ENCODE measurements at regions not wholly inside any gene's neighbourhood (a gene's known extent, or its start where the extent isn't known, plus 50 kb on each side); places are given as distances from the start of the nearest gene placed in this dataset.

GRCh38 chr13:111064661-111065060 is 50.4 kb upstream of the ARHGEF7 start:
- Histone ChIP-seq H3K4me3 (ENCODE audit: low read depth, low read length) (no peak overlapping the region), H3K36me3 (ENCODE audit: control insufficient read depth, insufficient read depth, low read length) (no peaks in the 10 kb centered on the region), H3K27me3 (ENCODE audit: control insufficient read depth, insufficient read depth, low read length) (peaks cover 2% of the 10 kb centered on the region)
- no peak for TF ChIP-seq CTCF (IDR thresholded peaks at IDR 0.05; ENCODE audit: insufficient read depth, low read length, severe bottlenecking)
- FAIRE-seq (no peak), DNase-seq (ENCODE audit: low read depth) (no peak)

- TF ChIP-seq CTCF (IDR thresholded peaks at IDR 0.05; ENCODE audit: insufficient read depth, low read length, severe bottlenecking): no peak
- no peaks in the 10 kb centered on the region for H3K36me3 ChIP-seq (ENCODE audit: control insufficient read depth, insufficient read depth, low read length)
- DNase-seq (ENCODE audit: low read depth) (no peak), FAIRE-seq (no peak)
- peaks cover 2% of the 10 kb centered on the region for H3K27me3 ChIP-seq (ENCODE audit: control insufficient read depth, insufficient read depth, low read length)
- no peak overlapping the region for H3K4me3 ChIP-seq (ENCODE audit: low read depth, low read length)
Measured at GRCh38 chr13:111062966-111063365, 52.1 kb upstream of the ARHGEF7 start.

- FAIRE-seq: no peak
- no peak for DNase-seq (ENCODE audit: low read depth)
- TF ChIP-seq CTCF (IDR thresholded peaks at IDR 0.05; ENCODE audit: insufficient read depth, low read length, severe bottlenecking): no peak
- peaks cover 2% of the 10 kb centered on the region for H3K27me3 ChIP-seq (ENCODE audit: control insufficient read depth, insufficient read depth, low read length)
- no peak overlapping the region for H3K4me3 ChIP-seq (ENCODE audit: low read depth, low read length)
- no peaks in the 10 kb centered on the region for H3K36me3 ChIP-seq (ENCODE audit: control insufficient read depth, insufficient read depth, low read length)
Measured at GRCh38 chr13:111062305-111062704, 52.8 kb upstream of the ARHGEF7 start.

GRCh38 chr13:111061358-111062045 is 53.6 kb upstream of the ARHGEF7 start:
- FAIRE-seq (no peak), DNase-seq (ENCODE audit: low read depth) (no peak)
- H3K27me3 ChIP-seq (ENCODE audit: control insufficient read depth, insufficient read depth, low read length): no peaks in the 10 kb centered on the region
- no peak overlapping the region for H3K4me3 ChIP-seq (ENCODE audit: low read depth, low read length)
- no peaks in the 10 kb centered on the region for H3K36me3 ChIP-seq (ENCODE audit: control insufficient read depth, insufficient read depth, low read length)
- TF ChIP-seq CTCF (IDR thresholded peaks at IDR 0.05; ENCODE audit: insufficient read depth, low read length, severe bottlenecking): no peak

- Histone ChIP-seq H3K36me3 (ENCODE audit: control insufficient read depth, insufficient read depth, low read length) (no peaks in the 10 kb centered on the region), H3K4me3 (ENCODE audit: low read depth, low read length) (no peak overlapping the region), H3K27me3 (ENCODE audit: control insufficient read depth, insufficient read depth, low read length) (no peaks in the 10 kb centered on the region)
- no peak for DNase-seq (ENCODE audit: low read depth)
- no peak for FAIRE-seq
- no peak for TF ChIP-seq CTCF (IDR thresholded peaks at IDR 0.05; ENCODE audit: insufficient read depth, low read length, severe bottlenecking)
Measured at GRCh38 chr13:111060237-111060919, 54.7 kb upstream of the ARHGEF7 start.
